H1 (cell line): ENCODE measurements at regions not wholly inside any gene's neighbourhood (a gene's known extent, or its start where the extent isn't known, plus 50 kb on each side); places are given as distances from the start of the nearest gene placed in this dataset.

Experiments
- CTCF ChIA-PET: fragments of 300-600 bp; sonication (Branson Sonifier 250); formaldehyde crosslinking; loops from one replicate; lab custom pipeline; 2021; ENCODE audit not compliant: partially characterized antibody; lab: Charles Lee
- POLR2A ChIA-PET: fragments of 300-600 bp; sonication (Branson Sonifier 250); formaldehyde crosslinking; loops from one replicate; lab custom pipeline; 2021; ENCODE audit warnings: inconsistent platforms; ENCODE audit not compliant: partially characterized antibody; lab: Charles Lee
- DNase-seq, 2 experiments: peaks; one replicate each; pipeline versions ENCODE4 v3.0.0 to v3.0.0-alpha.2; 2010 to 2022; ENCODE audit warnings: low spot score in 2 of 2, low read depth in 1 of 2, mixed read lengths in 1 of 2
- FAIRE-seq: peaks from 2 replicates; lab custom pipeline; 2011; peaks lifted over from hg19 to GRCh38; lab: Jason Lieb, UNC
- H2AFZ ChIP-seq: 2 replicates; pipeline ENCODE4 v1.8.1; 2012; ENCODE audit warnings: low read length, inconsistent platforms
- H2AK5ac ChIP-seq: 2 replicates; pipeline ENCODE4 v1.6.1; 2013; ENCODE audit warnings: low read depth, low read length
- H2BK120ac ChIP-seq: replicated peaks from 2 replicates; pipeline ENCODE3; 2013; ENCODE audit warnings: low read depth, low read length, inconsistent platforms
- H2BK12ac ChIP-seq: 2 replicates; pipeline ENCODE4 v1.6.1; 2013; ENCODE audit warnings: low read depth, low read length
- H2BK15ac ChIP-seq: 2 replicates; pipeline ENCODE4 v1.6.1; 2013; ENCODE audit warnings: low read length
- H2BK20ac ChIP-seq: 2 replicates; pipeline ENCODE4 v1.6.1; 2013; ENCODE audit warnings: low read length
- H2BK5ac ChIP-seq: 2 replicates; pipeline ENCODE4 v1.6.1; 2013; ENCODE audit warnings: low read depth, low read length
- H3K14ac ChIP-seq: 2 replicates; pipeline ENCODE4 v1.6.1; 2013; ENCODE audit warnings: inconsistent platforms; ENCODE audit not compliant: insufficient read length
- H3K18ac ChIP-seq: 2 replicates; pipeline ENCODE4 v1.6.1; 2013; ENCODE audit warnings: low read length; ENCODE audit errors: extremely low read depth
- H3K23ac ChIP-seq: 2 replicates; pipeline ENCODE4 v1.6.1; 2013; ENCODE audit warnings: inconsistent platforms; ENCODE audit not compliant: insufficient read length
- H3K23me2 ChIP-seq: 2 replicates; pipeline ENCODE4 v1.6.1; 2013; ENCODE audit warnings: low read depth, low read length
- H3K27ac ChIP-seq: 2 replicates; pipeline ENCODE4 v1.6.1; 2011; ENCODE audit warnings: low read depth, low read length, inconsistent platforms
- H3K27me3 ChIP-seq, 4 experiments: replicated peaks in 1 of 4; 1 replicate in 1 of 4; 2 replicates in 3 of 4; pipeline versions ENCODE4 v1.6.1 to v1.8.1; 2011 to 2013; ENCODE audit warnings: low read length in 3 of 4, mild to moderate bottlenecking in 3 of 4, inconsistent platforms in 2 of 4, mixed read lengths in 2 of 4, moderate library complexity in 1 of 4; ENCODE audit not compliant: control insufficient read depth in 3 of 4, insufficient read depth in 3 of 4; ENCODE audit errors: extremely low read depth in 1 of 4
- H3K36me3 ChIP-seq, 4 experiments: 2 replicates each; pipeline versions ENCODE4 v1.6.1 to v1.8.1; 2011 to 2013; ENCODE audit warnings: mild to moderate bottlenecking in 4 of 4, low read length in 3 of 4, moderate library complexity in 2 of 4, control low read depth in 1 of 4, inconsistent platforms in 1 of 4; ENCODE audit not compliant: insufficient read depth in 4 of 4, control insufficient read depth in 2 of 4
- H3K4ac ChIP-seq: replicated peaks from 2 replicates; pipeline ENCODE3; 2013; ENCODE audit warnings: low read length, low read depth, mixed read lengths, inconsistent platforms; ENCODE audit not compliant: insufficient read length
- H3K4me1 ChIP-seq, 4 experiments: replicated peaks in 1 of 4; 1 replicate in 1 of 4; 2 replicates in 3 of 4; pipeline versions ENCODE4 v1.6.1 to v1.8.1; 2011 to 2013; ENCODE audit warnings: low read length in 3 of 4, inconsistent platforms in 2 of 4, mixed read lengths in 1 of 4; ENCODE audit not compliant: insufficient read depth in 4 of 4, control insufficient read depth in 3 of 4
- H3K4me2 ChIP-seq, 2 experiments: 2 replicates each; pipeline versions ENCODE4 v1.6.1 to v1.8.1; 2011 to 2013; ENCODE audit warnings: low read depth in 2 of 2, low read length in 2 of 2, control low read depth in 1 of 2, inconsistent platforms in 1 of 2, mild to moderate bottlenecking in 1 of 2; ENCODE audit not compliant: insufficient read depth in 1 of 2
- H3K4me3 ChIP-seq, 4 experiments: fragments of 200-600, 300-600 bp in 1 of 4; sonication (generic), shearing (Covaris generic), sonication (Bioruptor Twin) in 1 of 4; 2 replicates each; pipeline versions ENCODE4 v1.5.1 to v1.8.1; 2011 to 2016; ENCODE audit warnings: low read length in 4 of 4, low read depth in 3 of 4, control low read depth in 2 of 4, inconsistent platforms in 2 of 4, mild to moderate bottlenecking in 2 of 4, mixed read lengths in 1 of 4, moderate library complexity in 1 of 4; ENCODE audit not compliant: insufficient read depth in 2 of 4; ENCODE audit errors: extremely low read depth in 1 of 4
- H3K56ac ChIP-seq: replicated peaks from 2 replicates; pipeline ENCODE3; 2013; ENCODE audit warnings: low read depth, mild to moderate bottlenecking, mixed read lengths, low read length, inconsistent platforms; ENCODE audit not compliant: insufficient read length
- H3K79me1 ChIP-seq: 2 replicates; pipeline ENCODE4 v1.6.1; 2013; ENCODE audit warnings: low read depth, low read length, control low read depth
- H3K79me2 ChIP-seq, 2 experiments: 2 replicates each; pipeline versions ENCODE4 v1.6.1 to v1.8.1; 2012 to 2013; ENCODE audit warnings: low read length in 2 of 2, mild to moderate bottlenecking in 2 of 2, inconsistent platforms in 1 of 2; ENCODE audit not compliant: insufficient read depth in 2 of 2, control insufficient read depth in 1 of 2
- H3K9ac ChIP-seq, 4 experiments: replicated peaks in 1 of 4; 1 replicate in 1 of 4; 2 replicates in 3 of 4; pipeline versions ENCODE4 v1.6.1 to v1.8.1; 2011 to 2013; ENCODE audit warnings: low read depth in 3 of 4, low read length in 3 of 4, control low read depth in 2 of 4, mild to moderate bottlenecking in 2 of 4, moderate library complexity in 2 of 4, inconsistent platforms in 1 of 4; ENCODE audit errors: extremely low read depth in 1 of 4
- H3K9me3 ChIP-seq, 2 experiments: 2 replicates each; pipeline versions ENCODE4 v1.6.1 to v1.8.1; 2012 to 2013; ENCODE audit warnings: mild to moderate bottlenecking in 2 of 2, moderate library complexity in 2 of 2, control low read depth in 1 of 2, inconsistent platforms in 1 of 2, low read depth in 1 of 2, low read length in 1 of 2, mixed read lengths in 1 of 2; ENCODE audit not compliant: insufficient read depth in 2 of 2
- H4K20me1 ChIP-seq, 2 experiments: replicated peaks in 1 of 2; 2 replicates each; pipeline versions ENCODE3 to v1.8.1; 2011 to 2013; ENCODE audit warnings: inconsistent platforms in 2 of 2, low read length in 2 of 2, mild to moderate bottlenecking in 1 of 2; ENCODE audit not compliant: insufficient read depth in 2 of 2, control insufficient read depth in 1 of 2
- H4K5ac ChIP-seq: 2 replicates; pipeline ENCODE4 v1.6.1; 2013; ENCODE audit warnings: low read length, low read depth, mixed read lengths, inconsistent platforms; ENCODE audit not compliant: insufficient read length
- H4K8ac ChIP-seq: 2 replicates; pipeline ENCODE4 v1.8.0; 2013; ENCODE audit warnings: mild to moderate bottlenecking, moderate library complexity, low read length, inconsistent platforms; ENCODE audit not compliant: insufficient read depth; ENCODE audit errors: extremely low read depth
- H4K91ac ChIP-seq: replicated peaks from 2 replicates; pipeline ENCODE3; 2013; ENCODE audit warnings: low read length, mixed read lengths, inconsistent platforms; ENCODE audit not compliant: insufficient read length
- CTCF ChIP-seq, 3 experiments: IDR thresholded peaks; 1 replicate in 2 of 3; 2 replicates in 1 of 3; pipeline versions ENCODE4 v1.5.1 to v1.6.1; 2011; ENCODE audit warnings: low read length in 3 of 3, mild to moderate bottlenecking in 3 of 3, inconsistent platforms in 2 of 3, low read depth in 1 of 3, moderate library complexity in 1 of 3; ENCODE audit not compliant: insufficient read depth in 1 of 3; ENCODE audit errors: control extremely low read depth in 1 of 3
- POLR2A ChIP-seq, 2 experiments: IDR thresholded peaks; 1 replicate in 1 of 2; 2 replicates in 1 of 2; pipeline ENCODE4 v1.6.1; 2011; ENCODE audit warnings: low read depth in 2 of 2, low read length in 2 of 2, mild to moderate bottlenecking in 2 of 2; ENCODE audit errors: control extremely low read depth in 1 of 2
- RAD21 ChIP-seq, 2 experiments: IDR thresholded peaks in 1 of 2; conservative IDR thresholded peaks in 1 of 2; 2 replicates each; pipeline ENCODE4 v1.6.1; 2011; ENCODE audit warnings: low read depth in 2 of 2, low read length in 2 of 2, improper control_type of control experiment in 1 of 2, inconsistent platforms in 1 of 2, mild to moderate bottlenecking in 1 of 2, moderate library complexity in 1 of 2
- SUZ12 ChIP-seq: fragments of 200-600 bp; sonication (generic); IDR thresholded peaks from 2 replicates; pipeline ENCODE4 v1.6.1; 2012; ENCODE audit warnings: mild to moderate bottlenecking, inconsistent platforms, low read length, moderate library complexity, mixed read lengths
- WGBS, 2 experiments: shearing (Covaris generic) in 1 of 2; methylation state at CpG; one replicate each; pipeline versions ENCODE4 v1.1.6 to v1.1.7; 2013 to 2015; ENCODE audit warnings: low lambda C conversion rate in 2 of 2, mixed read lengths in 2 of 2, inconsistent platforms in 1 of 2, low coverage in 1 of 2, missing lambda C conversion rate in 1 of 2; ENCODE audit not compliant: insufficient replicate concordance in 2 of 2, insufficient coverage in 1 of 2, insufficient read length in 1 of 2; ENCODE audit errors: extremely low coverage in 1 of 2, missing lambda C conversion rate in 1 of 2; 5-methylcytosine and 5-hydroxymethylcytosine counted together

DNA sequence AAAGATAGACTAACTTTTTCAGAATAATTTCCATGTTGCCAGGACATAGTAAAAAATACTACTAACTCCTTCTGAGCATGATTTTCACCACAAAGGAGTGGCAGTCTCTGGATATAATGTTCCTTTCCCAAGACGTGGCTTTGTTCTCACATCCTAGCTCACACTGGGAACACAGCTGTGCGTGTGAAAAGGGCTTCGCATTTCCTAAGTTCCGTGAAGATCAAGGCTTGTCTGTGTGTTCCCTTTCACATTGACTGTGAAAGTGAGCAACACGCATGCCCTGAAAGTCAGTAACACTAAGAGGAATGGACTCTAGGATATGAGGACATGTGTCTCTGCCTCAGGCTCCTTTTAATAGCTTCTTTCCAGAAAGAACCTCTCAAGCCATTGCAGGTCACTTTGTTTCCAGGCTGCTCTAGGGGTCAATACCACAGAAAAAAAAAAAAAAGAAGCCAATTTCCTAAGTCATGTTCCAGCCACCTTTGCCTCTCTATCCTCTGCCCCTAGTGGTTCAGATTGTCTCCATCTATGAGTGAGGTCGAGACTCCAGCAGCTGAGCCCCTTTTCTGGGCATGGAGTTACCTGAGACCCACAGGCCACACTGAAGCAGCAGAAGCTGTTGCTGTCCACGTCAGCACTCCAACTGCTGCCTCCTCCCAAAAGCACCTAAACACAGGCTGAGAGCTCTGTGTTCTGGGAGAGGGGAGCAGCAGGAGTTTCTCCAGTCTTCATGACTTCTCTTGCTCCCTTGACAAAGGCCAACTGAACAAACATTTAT, 355.9 kb downstream of the RSL24D1 start:
- WGBS, 2 experiments: 77% methylated on average over 7 of the region's 7 CpGs; no CpG with 5 or more reads in 1 of the 2 experiments
- Histone ChIP-seq H4K5ac (no peak overlapping the region), H2BK5ac (no peak overlapping the region), H3K23ac (no peak overlapping the region), H3K9ac (no peak overlapping the region), H2BK12ac (no peak overlapping the region), H3K14ac (no peak overlapping the region), H3K36me3 (no peaks in the 10 kb centered on the region), H2AK5ac (no peak overlapping the region), H3K27ac (no peak overlapping the region), H3K4me1 (no peaks in the 10 kb centered on the region), H3K4me3 (no peak overlapping the region), H2AFZ (no peak overlapping the region), H3K9me3 (peaks cover 6 to 43% of the 10 kb centered on the region in 2 experiments; a peak in 2 of 4 replicates), H4K8ac (no peak overlapping the region), H3K4me2 (no peak overlapping the region), H3K79me2 (no peaks in the 10 kb centered on the region), H3K27me3 (no peaks in the 10 kb centered on the region), H2BK120ac (no peak overlapping the region), H4K91ac (no peak overlapping the region), H4K20me1 (no peaks in the 10 kb centered on the region), H3K56ac (no peak overlapping the region), H3K23me2 (no peaks in the 10 kb centered on the region), H3K4ac (no peak overlapping the region), H3K79me1 (no peaks in the 10 kb centered on the region), H2BK15ac (no peak overlapping the region), H2BK20ac (no peak overlapping the region), H3K18ac (no peak overlapping the region)
- POLR2A ChIA-PET: no interaction called here
- TF ChIP-seq RAD21 (IDR thresholded peaks at IDR 0.05 in 1 of 2, conservative IDR thresholded peaks at IDR 0.05 in 1 of 2; ENCODE audit: low read depth in 2 of 2, low read length in 2 of 2) (peak in 1 of 2 experiments; percentile 27; a peak in 1 of 4 replicates), CTCF (IDR thresholded peaks at IDR 0.05; ENCODE audit: control extremely low read depth in 1 of 3, insufficient read depth in 1 of 3, low read depth in 1 of 3, low read length in 3 of 3) (peak; percentile 10 to 36 (median 26)), POLR2A (IDR thresholded peaks at IDR 0.05; ENCODE audit: control extremely low read depth in 1 of 2, low read depth in 2 of 2, low read length in 2 of 2) (no peak), SUZ12 (no peak)
- CTCF ChIA-PET: interaction anchor here (0.6 to 1.8 kb wide), 10 partner anchors 9 to 1932 kb away, joined by 3 to 9 read pairs (median 3); no protein-coding TSS in a partner anchor
- DNase-seq (peak; percentile 34 to 46), FAIRE-seq (no peak)
